Left lobe of liver (tissue), 2 donors: ENCODE measurements at regions not wholly inside any gene's neighbourhood (a gene's known extent, or its start where the extent isn't known, plus 50 kb on each side); places are given as distances from the start of the nearest gene placed in this dataset.

Experiments used
- ATAC-seq: fragments of 200-7000 bp; cut with Tn5 transposase; one replicate; pipeline ENCODE4 v1.9.1; 2020; ENCODE audit warnings: mild to moderate bottlenecking, moderate library complexity
- DNase-seq: peaks from one replicate; pipeline ENCODE4 v3.0.0-alpha.2; 2020; ENCODE audit warnings: low spot score
- donor health status: DM: no; HTN: no; CAD: no; lungs with moderate emphysema.
- donor health status: DM: no; HTN: yes; CAD: no.

- no peak for ATAC-seq
- DNase-seq = no peak
These were observed 1276.0 kb upstream of the ADGRL4 start for GRCh38 chr1:80282536-80282935.

GRCh38 chr1:80278936-80279335, 1272.4 kb upstream of the ADGRL4 start:
- ATAC-seq = no peak

DNA sequence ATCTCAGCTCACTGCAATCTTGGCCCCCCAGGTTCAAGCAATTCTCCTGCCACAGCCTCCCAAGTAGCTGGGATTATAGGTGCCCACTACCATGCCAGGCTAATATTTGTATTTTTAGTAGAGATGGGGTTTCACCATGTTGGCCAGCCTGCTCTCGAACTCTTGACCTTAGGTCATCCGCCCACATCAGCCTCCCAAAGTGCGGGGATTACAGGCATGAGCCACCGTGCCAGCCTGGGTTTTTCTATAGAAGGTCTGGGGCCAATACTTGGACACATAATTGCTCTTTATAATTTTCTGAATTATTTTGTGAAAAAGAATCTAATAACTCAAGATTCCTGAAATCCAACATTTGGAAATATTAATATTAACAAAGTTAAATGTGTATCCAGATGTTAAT, 1267.7 kb upstream of the ADGRL4 start:
- DNase-seq (no peak), ATAC-seq (no peak)

More at GRCh38 chr1:80278936-80279335, 1272.4 kb upstream of the ADGRL4 start:
- DNase-seq = no peak

- ATAC-seq (no peak), DNase-seq (no peak)
These were observed 1266.0 kb upstream of the ADGRL4 start for GRCh38 chr1:80272495-80272894.

DNA sequence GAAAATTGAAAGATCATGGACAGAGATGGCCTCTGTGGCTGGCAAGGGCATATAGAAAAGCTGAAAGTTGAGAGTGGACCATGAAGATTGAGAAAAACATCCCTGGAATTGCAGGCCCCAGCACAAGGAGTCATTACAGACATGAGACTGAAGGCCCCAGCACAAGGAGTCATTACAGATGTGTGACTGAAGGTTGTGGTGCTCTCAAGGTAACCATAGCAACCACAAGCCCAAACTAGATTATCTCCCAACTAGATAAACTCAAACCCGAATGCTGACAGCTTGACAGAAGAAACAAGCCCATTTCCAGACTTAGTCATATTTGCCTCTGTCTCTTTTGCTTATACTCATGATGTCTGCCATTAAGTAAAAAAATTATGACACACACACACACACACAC, 1252.1 kb upstream of the ADGRL4 start:
- DNase-seq = no peak
- no peak for ATAC-seq

DNA sequence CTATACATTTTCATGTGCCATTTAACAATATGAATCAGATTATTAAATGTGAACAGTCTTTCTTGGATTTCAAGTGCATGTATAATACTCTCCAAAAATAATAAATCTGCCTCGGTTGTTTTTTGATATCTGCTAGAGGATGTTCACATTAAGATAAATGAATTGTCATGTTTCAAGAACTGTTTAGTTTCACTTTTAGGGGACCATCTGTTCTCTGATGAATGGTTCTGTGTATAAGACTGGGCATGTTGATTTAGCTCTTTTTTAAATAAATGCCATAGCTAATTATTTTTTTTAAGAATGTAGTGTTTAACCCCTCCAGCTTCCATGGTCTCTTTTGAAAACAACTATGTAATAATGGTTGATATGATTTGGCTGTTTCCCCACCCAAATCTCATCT, 1245.1 kb upstream of the ADGRL4 start:
- no peak for DNase-seq
- no peak for ATAC-seq

DNA sequence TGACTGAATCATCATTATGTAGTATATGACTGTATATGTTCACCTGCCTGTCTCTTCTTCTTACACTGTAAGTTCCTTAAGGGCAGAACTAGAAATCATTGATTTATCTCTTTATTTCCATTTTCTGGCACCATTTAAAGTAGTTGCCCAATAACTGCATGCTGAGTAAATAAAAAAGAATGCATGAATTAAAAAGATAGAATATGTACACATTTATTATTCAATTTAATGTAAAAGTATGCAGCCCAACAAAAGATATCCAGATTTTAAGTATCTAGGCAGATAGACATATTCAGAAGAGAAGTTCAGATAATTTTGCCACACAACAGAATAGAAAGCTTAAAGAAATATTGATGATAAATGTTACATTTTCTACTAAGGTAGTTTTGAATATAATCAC, 1244.6 kb upstream of the ADGRL4 start:
- DNase-seq (no peak), ATAC-seq (no peak)

DNA sequence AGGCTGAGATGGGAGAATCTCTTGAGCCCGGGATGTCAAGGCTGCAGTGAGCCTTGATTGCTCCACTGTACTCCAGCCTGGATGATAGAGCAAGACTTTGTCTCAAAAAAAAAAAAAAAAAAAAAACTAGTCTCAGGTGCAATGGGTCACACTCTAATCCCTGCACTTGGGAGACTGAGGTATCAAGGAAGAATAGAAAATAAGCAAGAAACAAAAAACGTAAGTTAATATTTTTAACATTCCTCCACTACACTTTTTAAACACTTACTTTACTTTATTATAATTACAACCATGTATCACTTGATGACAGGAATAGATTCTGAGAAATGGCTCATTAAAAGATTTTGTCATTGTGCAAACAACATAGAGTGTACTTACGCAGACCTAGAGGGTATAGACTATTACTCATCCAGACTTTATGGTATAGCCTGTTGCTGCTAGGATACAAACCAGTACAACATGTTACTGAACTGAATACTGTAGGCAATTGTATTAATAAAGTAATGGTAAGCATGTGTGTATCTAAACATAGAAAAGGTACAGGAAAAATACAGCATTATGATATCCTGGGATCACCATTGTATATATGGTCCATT, 1244.1 kb upstream of the ADGRL4 start:
- no peak for ATAC-seq
- no peak for DNase-seq

- ATAC-seq (no peak), DNase-seq (no peak)
These were observed 1243.2 kb upstream of the ADGRL4 start for GRCh38 chr1:80249699-80250098.

GRCh38 chr1:80248886-80249285, 1242.4 kb upstream of the ADGRL4 start:
- ATAC-seq (no peak), DNase-seq (no peak)

DNA sequence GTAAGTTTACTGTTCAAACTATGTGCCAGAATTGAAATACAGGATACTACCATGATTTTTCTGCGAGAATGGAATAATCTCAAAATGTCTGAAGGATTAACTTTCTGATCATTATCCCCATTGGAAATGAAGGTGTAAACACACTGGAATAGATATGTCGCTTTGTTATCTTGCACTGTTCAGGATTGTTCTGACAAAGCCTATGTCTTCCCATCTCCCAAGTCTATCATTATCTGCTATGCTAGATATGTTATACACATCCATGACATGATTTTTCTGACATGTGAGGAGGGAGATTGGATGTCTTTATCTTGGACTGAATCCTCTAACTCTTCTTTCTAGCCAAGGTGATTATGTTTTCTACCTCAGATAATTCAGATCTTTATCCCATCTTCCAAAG, 1239.3 kb upstream of the ADGRL4 start:
- no peak for DNase-seq
- ATAC-seq = no peak

DNA sequence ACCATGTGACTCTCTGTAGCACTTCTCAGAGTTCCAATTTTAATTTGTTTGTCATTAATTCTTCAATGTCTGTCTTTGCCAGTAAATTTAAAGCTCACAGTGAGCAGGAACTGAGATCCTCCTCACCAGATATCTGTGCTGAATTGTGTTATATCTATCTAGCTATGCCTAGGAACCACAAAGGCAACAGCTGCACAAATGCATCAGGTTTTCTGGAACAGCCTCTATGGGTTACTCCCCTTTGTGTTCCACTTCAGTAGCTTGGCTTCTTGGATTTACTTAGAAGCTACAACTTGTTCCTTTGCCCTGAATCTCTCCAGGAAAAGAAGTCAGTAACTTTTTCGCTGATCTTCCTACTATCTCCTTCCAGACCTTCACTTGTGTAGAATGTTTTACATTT, 1237.8 kb upstream of the ADGRL4 start:
- DNase-seq = no peak
- no peak for ATAC-seq

DNA sequence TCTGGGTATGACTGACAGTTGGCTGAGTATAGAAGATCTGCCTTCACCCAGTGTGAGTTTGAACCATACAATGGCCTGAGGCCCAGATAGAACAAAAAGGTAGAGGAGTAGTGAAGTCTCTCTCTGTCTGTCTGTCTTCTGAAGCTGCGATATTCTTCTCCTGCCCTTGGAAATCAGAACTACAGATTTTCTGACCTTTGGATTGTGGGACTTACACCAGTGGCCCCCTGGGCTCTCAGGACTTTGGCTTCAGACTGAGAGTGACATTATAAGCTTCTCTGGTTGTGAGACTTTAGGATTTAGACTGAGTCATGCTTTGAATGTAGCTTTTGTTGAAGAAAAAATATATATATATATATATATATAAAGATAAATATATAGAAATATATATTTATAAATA, 1235.0 kb upstream of the ADGRL4 start:
- ATAC-seq (no peak), DNase-seq (no peak)

- no peak for ATAC-seq
- no peak for DNase-seq
These were observed 1219.0 kb upstream of the ADGRL4 start for GRCh38 chr1:80225510-80225909.

GRCh38 chr1:80221319-80221718, 1214.8 kb upstream of the ADGRL4 start:
- DNase-seq = no peak
- ATAC-seq = no peak

DNA sequence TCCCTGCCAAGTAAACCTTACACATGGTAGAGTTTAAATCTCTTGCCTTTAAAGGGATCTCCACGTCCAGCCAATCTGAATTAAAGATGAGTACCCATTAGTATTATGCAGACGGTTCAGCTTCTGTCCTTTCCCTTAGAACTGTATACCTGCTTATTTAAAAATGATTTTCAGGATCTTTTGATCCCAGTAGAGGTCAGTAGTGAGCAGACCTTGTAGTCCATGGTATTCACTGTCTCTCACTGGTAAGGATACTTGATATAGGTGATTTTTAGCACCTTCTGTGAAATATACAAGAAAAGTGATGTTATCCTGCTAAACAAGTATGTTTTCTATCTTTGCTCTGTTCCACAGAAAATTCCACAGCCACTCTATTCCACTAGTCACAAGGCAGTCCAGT, 1211.6 kb upstream of the ADGRL4 start:
- no peak for DNase-seq
- peak; percentile 93 for ATAC-seq

GRCh38 chr1:80217377-80217986, 1211.0 kb upstream of the ADGRL4 start:
- DNase-seq (no peak), ATAC-seq (peak; percentile 96)

DNA sequence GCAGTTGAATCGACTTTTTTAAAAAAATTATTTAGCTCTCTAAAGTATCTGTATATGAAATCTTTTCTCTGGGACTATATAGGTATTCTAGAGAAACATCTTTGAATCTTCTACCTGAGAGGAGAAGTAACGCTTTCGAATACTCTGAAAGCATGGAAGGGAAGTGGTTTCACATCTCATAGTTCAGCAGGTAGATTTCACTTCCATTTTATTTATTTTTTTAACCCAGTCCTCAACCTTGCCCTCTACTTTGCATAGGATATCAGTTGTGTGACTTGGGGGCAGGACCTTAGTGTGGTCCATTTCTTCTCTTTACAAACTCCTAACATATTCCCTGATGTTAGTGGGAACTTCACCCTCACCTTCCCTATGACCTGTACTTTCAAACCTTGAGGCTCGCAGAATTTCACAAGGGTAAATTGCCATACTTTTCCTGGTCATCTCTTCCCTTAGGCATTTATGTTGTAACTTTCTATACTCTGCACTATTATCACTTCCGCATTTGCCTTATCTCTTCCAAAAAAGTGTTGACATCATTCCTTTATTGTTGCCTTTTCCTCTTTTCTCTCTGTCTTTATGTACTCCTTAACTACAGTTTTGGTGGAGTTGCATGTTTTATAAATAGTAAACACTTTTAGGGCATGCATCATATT, 1208.5 kb upstream of the ADGRL4 start:
- ATAC-seq = no peak
- no peak for DNase-seq

DNA sequence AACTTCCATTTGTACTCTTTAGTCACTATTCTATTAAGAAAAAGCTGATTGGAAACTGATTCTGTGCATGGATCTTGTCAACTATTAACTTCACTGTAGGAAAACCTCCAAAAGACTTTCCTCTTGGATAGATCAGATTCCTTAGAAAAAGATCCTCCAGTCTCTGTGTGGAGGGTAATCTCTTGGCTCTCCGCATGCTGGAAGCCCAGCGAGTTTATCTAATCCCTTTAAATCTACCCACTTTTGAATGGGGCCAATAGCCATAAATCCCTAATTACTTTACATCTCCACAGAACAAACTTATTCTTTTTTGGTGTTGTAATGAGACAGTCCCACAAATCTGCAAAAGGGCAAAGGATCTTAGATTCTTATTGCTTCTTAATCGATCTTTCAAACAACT, 1206.4 kb upstream of the ADGRL4 start:
- no peak for ATAC-seq
- no peak for DNase-seq

- no peak for ATAC-seq
- no peak for DNase-seq
These were observed 1205.3 kb upstream of the ADGRL4 start for GRCh38 chr1:80211691-80212380.

GRCh38 chr1:80202118-80202517, 1195.6 kb upstream of the ADGRL4 start:
- ATAC-seq (no peak), DNase-seq (no peak)

DNA sequence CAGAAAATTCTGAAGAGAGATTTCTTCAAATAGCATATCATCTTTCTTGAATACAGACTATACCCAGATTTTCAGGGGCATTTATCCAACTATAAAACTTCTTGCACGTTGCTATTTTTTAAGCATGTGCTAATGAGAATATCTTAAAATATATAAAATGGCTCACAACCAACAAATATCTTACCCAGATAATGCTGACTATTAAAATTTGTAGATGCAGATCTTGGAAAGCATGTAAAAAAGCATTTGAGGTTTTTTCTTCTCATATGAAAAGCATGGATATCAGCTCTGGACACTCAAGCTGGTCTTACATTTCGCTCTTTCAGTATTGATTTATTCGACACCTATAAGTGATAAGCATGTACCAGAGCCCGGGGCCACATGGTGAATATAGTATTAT, 1187.7 kb upstream of the ADGRL4 start:
- DNase-seq = no peak
- ATAC-seq = no peak
